ENCODE measurements at regions not wholly inside any gene's neighbourhood (a gene's known extent, or its start where the extent isn't known, plus 50 kb on each side); places are given as distances from the start of the nearest gene placed in this dataset.

DNA sequence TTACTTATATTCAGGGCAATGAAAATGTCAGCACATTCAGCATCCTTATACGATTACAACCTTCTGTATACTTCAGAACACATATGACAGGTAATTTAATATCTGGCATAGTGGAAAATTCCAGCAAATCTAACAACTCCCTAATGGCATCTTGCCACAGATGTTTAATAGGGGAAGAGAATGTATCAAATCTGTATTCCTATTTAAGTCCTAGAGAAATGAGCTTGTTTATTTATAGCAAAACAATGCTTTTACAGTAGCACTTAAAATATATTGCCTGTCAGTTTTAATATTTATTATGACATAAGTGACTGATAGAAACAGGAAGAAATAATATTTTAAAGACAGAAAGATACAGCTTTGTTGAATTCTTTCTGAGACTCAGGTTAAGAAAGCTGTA lies 1101.8 kb upstream of the B3GALT2 start:
- no peak for TF ChIP-seq POLR2A (IDR thresholded peaks at IDR 0.05; ENCODE audit: borderline replicate concordance, extremely low read depth, insufficient read depth, insufficient read length)
- no peak for TF ChIP-seq EZH2phosphoT487 (IDR thresholded peaks at IDR 0.05; ENCODE audit: borderline replicate concordance)
- no peak for TF ChIP-seq ZNF274 (IDR thresholded peaks at IDR 0.05; ENCODE audit: low read depth, low read length)
- intact Hi-C loops (cut with micrococcal nuclease), result no loop called here
- DNase-seq (ENCODE audit: low read depth, low spot score), result no peak
- no peaks in the 10 kb centered on the region for H3K27me3 ChIP-seq (ENCODE audit: insufficient read depth, low read length)
- no peak overlapping the region for H3K4me3 ChIP-seq (replicated peaks in 1 of 2; ENCODE audit: low read depth in 1 of 2, low read length in 2 of 2)
- H3K79me2 ChIP-seq (ENCODE audit: insufficient read depth, low read length), result no peaks in the 10 kb centered on the region
- RAD21 ChIA-PET (ENCODE audit: low non-redundant PET in 1 of 2, low total read pairs in 2 of 2, uncharacterized antibody in 2 of 2, unreplicated experiment in 2 of 2), result no interaction called here
- no peaks in the 10 kb centered on the region for H4K20me1 ChIP-seq (ENCODE audit: insufficient read depth)
- H3K9me3 ChIP-seq (ENCODE audit: control insufficient read depth in 1 of 2, insufficient read depth in 1 of 2, low read depth in 1 of 2, low read length in 2 of 2), result no peaks in the 10 kb centered on the region
- H3K4me2 ChIP-seq (ENCODE audit: low read length), result no peak overlapping the region
- H3K9me2 ChIP-seq (ENCODE audit: insufficient read depth), result no peaks in the 10 kb centered on the region; the same call in 1 of the 2 replicates
- no peak for ATAC-seq
- no peaks in the 10 kb centered on the region for H3K4me1 ChIP-seq (ENCODE audit: control insufficient read depth in 1 of 2, insufficient read depth in 2 of 2, low read length in 2 of 2)
- CTCF ChIA-PET, result no interaction called here
- H3K9ac ChIP-seq (ENCODE audit: low read length), result no peak overlapping the region
- no peaks in the 10 kb centered on the region for H3K36me3 ChIP-seq (ENCODE audit: control insufficient read depth in 1 of 2, insufficient read depth in 2 of 2, low read length in 2 of 2)
- H2AFZ ChIP-seq (ENCODE audit: low read depth, low read length, poor library complexity, severe bottlenecking), result no peak overlapping the region
- no peak overlapping the region for H3K27ac ChIP-seq (ENCODE audit: low read depth, low read length)
- POLR2A ChIA-PET, result no interaction called here
- BruUV-seq (replicated peaks), result no TSS peak

DNA sequence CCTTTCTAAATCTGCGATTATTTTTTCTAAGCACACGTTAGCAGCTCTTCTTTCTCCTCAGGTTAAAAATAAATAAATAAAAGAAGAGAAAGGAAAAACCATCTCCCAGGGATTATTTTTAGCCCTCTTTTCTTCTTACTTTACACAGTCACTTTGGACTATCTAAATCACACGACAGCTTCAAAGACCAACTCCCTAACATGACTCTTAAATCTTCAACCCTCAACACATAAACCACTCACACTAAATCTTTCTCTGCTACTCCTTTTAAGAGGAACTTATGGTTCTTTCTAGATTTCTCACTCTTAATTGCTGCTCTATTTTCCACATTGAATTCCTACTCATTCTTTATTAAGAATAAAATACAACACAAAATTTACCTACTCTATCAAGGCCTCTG lies 1095.0 kb upstream of the B3GALT2 start:
- no peaks in the 10 kb centered on the region for H3K27me3 ChIP-seq (ENCODE audit: insufficient read depth, low read length)
- no peaks in the 10 kb centered on the region for H3K4me1 ChIP-seq (ENCODE audit: control insufficient read depth in 1 of 2, insufficient read depth in 2 of 2, low read length in 2 of 2)
- ATAC-seq, result no peak
- no peaks in the 10 kb centered on the region for H3K9me2 ChIP-seq (ENCODE audit: insufficient read depth)
- H3K79me2 ChIP-seq (ENCODE audit: insufficient read depth, low read length), result no peaks in the 10 kb centered on the region
- intact Hi-C loops (cut with micrococcal nuclease), result no loop called here
- no peak overlapping the region for H3K4me2 ChIP-seq (ENCODE audit: low read length)
- no peaks in the 10 kb centered on the region for H4K20me1 ChIP-seq (ENCODE audit: insufficient read depth)
- ChIA-PET RAD21 (ENCODE audit: low non-redundant PET in 1 of 2, low total read pairs in 2 of 2, uncharacterized antibody in 2 of 2, unreplicated experiment in 2 of 2) (no interaction called here), POLR2A (no interaction called here), CTCF (no interaction called here)
- H3K4me3 ChIP-seq (replicated peaks in 1 of 2; ENCODE audit: low read depth in 1 of 2, low read length in 2 of 2), result no peak overlapping the region
- H3K9me3 ChIP-seq (ENCODE audit: control insufficient read depth in 1 of 2, insufficient read depth in 1 of 2, low read depth in 1 of 2, low read length in 2 of 2), result no peaks in the 10 kb centered on the region
- TF ChIP-seq, protein P1, sequence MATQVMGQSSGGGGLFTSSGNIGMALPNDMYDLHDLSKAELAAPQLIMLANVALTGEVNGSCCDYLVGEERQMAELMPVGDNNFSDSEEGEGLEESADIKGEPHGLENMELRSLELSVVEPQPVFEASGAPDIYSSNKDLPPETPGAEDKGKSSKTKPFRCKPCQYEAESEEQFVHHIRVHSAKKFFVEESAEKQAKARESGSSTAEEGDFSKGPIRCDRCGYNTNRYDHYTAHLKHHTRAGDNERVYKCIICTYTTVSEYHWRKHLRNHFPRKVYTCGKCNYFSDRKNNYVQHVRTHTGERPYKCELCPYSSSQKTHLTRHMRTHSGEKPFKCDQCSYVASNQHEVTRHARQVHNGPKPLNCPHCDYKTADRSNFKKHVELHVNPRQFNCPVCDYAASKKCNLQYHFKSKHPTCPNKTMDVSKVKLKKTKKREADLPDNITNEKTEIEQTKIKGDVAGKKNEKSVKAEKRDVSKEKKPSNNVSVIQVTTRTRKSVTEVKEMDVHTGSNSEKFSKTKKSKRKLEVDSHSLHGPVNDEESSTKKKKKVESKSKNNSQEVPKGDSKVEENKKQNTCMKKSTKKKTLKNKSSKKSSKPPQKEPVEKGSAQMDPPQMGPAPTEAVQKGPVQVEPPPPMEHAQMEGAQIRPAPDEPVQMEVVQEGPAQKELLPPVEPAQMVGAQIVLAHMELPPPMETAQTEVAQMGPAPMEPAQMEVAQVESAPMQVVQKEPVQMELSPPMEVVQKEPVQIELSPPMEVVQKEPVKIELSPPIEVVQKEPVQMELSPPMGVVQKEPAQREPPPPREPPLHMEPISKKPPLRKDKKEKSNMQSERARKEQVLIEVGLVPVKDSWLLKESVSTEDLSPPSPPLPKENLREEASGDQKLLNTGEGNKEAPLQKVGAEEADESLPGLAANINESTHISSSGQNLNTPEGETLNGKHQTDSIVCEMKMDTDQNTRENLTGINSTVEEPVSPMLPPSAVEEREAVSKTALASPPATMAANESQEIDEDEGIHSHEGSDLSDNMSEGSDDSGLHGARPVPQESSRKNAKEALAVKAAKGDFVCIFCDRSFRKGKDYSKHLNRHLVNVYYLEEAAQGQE (IDR thresholded peaks at IDR 0.05; ENCODE audit: low read depth), result no peak
- TF ChIP-seq, protein P2, sequence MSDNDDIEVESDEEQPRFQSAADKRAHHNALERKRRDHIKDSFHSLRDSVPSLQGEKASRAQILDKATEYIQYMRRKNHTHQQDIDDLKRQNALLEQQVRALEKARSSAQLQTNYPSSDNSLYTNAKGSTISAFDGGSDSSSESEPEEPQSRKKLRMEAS (IDR thresholded peaks at IDR 0.05), result no peak
- no peak overlapping the region for H3K9ac ChIP-seq (ENCODE audit: low read length)
- H2AFZ ChIP-seq (ENCODE audit: low read depth, low read length, poor library complexity, severe bottlenecking), result no peak overlapping the region
- no peaks in the 10 kb centered on the region for H3K36me3 ChIP-seq (ENCODE audit: control insufficient read depth in 1 of 2, insufficient read depth in 2 of 2, low read length in 2 of 2)
- BruUV-seq (replicated peaks), result no TSS peak
- no peak overlapping the region for H3K27ac ChIP-seq (ENCODE audit: low read depth, low read length)
- DNase-seq (ENCODE audit: low read depth, low spot score), result no peak

All from HCT116 (cell line).